Right lung (tissue), 2 donors: ENCODE measurements at regions not wholly inside any gene's neighbourhood (a gene's known extent, or its start where the extent isn't known, plus 50 kb on each side); places are given as distances from the start of the nearest gene placed in this dataset.
A peak's percentile ranks its signal among the peaks of the same experiment; 100 is the strongest.
"Not testable (repeated sequence)": the region's sequence is repeated elsewhere in the genome, so short reads cannot be mapped to it uniquely, and the experiment has no call there.

ENCODE experiments used
- DNase-seq, 2 donors: peaks; one replicate each; pipeline ENCODE4 v3.0.0-alpha.2; 2013

DNA sequence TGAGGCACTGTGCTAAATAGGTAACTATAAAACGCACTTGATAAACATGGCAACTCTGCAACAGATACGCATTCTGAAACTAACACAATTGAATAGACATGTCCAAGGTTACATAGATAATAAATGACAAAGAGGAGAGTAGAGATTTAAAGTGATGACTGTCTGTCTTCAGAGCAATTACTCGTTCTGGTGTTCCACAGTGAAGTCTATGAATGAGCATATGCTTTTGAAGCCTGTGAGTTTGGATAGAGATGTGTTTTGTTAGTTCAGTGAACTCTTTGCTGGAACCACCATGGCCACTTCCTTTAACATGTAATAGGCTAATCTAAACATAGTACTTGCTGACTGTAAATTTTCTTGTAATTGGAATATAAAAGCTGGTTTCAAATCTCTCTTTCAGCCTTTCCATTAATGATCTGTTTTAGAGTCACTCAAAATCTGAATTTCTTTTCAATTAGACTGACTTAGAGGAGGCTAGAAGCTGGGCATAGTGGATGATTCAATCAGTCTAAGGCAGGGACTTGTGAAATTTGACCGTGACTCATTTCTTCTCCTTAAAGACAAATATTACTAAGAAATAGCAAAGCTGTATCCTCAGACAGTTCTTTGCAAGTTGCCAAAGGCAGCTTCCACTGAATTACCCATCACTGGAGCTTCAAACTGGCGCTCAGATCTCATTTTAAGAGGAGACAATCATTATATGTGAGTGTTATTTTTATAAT lies 1130.1 kb upstream of the CELF4 start:
- DNase-seq = no peak

- DNase-seq = no peak
These were observed 1127.5 kb upstream of the CELF4 start for GRCh38 chr18:38693104-38693503.

- peak in 1 of 2 donors; percentile 5 for DNase-seq
These were observed 1125.0 kb upstream of the CELF4 start for GRCh38 chr18:38690626-38691025.

DNA sequence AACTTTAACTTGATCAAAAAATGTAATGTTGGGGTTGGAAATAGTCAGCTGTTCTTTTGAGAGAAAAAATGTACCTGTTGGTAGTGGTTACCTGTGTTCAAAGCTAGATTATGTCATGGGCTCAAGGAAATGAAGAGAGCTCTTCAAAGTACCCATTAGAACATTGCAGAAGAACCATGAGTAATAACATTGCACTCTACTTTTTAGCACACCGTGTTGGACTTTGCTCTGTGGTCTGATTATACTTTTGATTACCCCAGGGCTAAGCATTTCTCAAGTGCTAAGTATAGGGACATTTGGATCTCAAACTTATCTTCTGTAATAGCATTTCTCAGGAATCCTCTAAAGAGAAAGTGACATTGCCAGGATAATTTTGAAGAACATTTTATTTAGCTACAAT lies 1122.8 kb upstream of the CELF4 start:
- DNase-seq = no peak

DNA sequence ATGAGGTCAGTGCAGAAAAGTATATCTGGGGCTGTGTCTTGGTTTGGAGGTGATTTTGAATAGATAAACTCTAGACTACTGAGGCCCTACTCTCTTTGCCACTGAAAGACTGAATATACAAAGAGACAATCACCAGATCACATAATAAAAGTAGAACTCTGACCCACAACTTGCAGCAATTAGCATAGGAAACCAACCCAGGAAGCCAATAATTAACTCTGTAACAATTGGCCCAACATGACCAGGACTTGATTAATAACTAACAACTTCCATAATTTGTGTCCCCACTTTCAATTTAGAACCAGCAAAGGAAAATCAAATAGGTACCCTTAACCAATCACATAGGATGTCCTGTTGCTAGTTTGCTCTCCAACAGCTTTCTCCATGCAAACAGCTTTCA lies 1104.9 kb upstream of the CELF4 start:
- DNase-seq = no peak

- DNase-seq = no peak
These were observed 1099.3 kb upstream of the CELF4 start for GRCh38 chr18:38664929-38665328.

DNA sequence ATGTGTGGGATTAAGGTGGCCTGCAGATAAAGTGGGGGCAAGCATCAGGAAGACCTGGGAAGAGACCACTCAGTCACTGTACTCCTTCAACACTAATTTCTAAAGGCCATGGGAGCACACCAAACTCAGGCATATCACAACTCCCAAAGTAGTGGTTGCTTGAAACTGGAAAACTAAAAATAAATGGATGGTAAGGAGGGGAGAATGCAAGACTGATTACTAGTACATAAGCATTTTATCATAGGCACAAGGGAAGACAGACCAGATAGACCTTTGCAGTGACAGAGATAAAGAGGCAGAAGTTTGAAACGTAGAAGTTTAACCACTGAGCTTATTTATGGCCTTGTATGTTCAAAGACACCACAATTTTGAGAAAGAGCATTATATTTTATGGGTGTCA lies 1098.1 kb upstream of the CELF4 start:
- no peak for DNase-seq

- DNase-seq = no peak
These were observed 1097.7 kb upstream of the CELF4 start for GRCh38 chr18:38663270-38663669.

- DNase-seq = peak in 1 of 2 donors; percentile 13
These were observed 1089.3 kb upstream of the CELF4 start for GRCh38 chr18:38654946-38655345.

- no peak for DNase-seq
These were observed 1086.1 kb upstream of the CELF4 start for GRCh38 chr18:38651736-38652135.

- DNase-seq = no peak
These were observed 1082.6 kb upstream of the CELF4 start for GRCh38 chr18:38648179-38648578.

GRCh38 chr18:38646296-38646695 lies 1080.7 kb upstream of the CELF4 start:
- no peak for DNase-seq

- no peak for DNase-seq
These were observed 1079.5 kb upstream of the CELF4 start for GRCh38 chr18:38644875-38645641.

DNA sequence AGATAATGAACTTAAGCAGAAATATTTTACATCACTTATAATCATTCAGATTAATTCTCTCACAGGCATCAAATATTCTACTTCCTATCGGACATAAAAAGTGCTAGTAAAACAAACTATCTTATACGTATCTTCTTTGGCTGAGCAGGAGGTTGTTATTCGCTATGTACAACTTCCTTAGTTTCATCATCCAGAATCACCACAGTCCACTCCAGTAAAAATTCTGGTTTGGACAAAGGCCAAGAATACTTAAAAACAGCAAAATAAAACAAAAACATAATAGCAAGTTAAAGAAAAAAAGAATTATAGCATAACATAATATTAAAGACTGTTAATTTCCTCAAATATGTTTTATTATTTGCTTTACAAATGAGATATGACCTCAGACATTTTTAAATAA lies 1077.1 kb upstream of the CELF4 start:
- no peak for DNase-seq

DNA sequence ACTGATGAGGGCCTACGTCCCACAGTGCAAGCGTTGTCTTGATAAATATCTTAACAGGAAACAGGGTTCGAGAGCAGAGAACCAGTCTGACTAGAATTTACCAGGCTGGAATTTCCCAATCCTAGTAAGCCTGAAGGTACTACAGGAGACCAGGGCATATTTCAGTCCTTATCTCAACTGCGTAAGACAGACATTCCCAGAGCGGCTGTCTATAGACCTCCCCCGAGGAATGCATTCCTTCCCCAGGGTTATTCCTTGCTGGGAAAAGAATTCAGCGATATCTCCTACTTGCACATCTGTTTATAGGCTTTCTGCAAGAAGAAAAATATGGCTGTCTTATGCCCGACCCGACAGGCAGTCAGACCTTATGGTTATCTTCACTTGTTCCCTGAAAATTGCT lies 1074.1 kb upstream of the CELF4 start:
- not testable (repeated sequence) for DNase-seq

DNA sequence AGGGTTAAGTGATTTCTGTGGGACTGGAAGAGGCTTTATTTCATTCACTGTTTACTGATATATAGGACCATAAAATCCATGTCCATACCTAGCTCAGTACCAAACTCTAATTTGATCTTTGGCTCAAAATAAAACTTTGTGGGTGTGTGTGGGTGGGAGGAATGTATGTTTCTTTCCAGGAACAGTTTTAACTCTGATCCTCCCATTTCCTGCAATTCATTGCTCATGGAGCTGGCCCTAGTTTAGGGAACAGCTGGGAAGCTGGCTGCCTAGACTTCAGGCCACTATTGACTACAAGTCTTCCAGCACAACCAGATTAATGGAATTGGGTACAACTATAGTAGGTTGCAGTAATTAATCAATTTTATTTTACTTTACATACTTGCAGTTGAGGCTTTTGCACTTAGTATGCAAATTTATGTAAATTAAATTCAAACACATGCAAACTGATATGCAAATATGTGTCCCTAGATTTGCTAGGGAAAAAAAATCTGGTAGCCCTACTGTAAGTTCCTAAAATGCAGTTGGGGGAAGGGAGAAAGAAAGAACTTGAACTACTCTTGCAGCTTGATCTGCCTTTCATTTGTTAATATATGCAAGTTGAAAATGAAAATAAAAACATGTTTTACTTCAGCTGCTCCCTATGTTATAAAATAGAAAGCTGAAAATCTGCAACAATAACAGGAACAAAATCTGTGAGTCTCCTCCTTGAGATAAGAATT lies 1070.3 kb upstream of the CELF4 start:
- no peak for DNase-seq

DNA sequence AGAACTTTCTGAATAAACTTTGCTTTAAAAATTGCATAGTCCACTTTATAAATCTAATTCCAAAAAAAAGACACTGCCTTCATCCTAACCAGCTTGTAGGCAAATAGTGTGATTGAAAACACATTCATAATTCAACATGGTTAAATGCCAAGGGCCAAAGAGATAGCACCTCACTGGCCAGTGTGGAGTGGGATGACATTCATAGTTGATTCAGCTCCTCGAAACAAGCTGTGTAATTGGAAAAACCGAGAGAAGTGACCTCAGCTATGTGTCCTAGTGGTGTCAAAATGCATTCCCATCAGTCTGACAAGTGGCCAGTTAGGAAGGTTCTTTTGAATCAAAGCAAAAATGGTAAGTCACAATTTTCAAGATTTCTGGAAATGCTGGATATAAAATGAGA lies 1068.5 kb upstream of the CELF4 start:
- no peak for DNase-seq

DNA sequence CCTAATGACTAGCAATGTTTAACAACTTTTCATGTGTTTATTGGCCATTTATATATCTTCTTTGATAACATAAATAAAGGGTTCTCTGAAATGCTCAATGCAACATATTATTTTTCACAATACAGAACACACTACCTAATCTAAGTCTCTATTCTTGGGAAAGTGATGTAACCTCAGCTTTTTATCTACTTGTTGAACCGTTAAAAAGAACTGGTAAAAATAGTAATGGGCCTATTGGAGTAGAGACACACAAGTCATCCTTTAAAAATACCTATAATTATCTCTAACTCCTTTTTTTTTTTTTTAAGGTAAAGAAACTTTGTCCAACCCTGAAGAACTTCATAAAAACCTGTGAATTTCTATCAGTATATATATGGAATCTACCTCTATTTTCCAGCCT lies 1067.7 kb upstream of the CELF4 start:
- no peak for DNase-seq

- DNase-seq = no peak
These were observed 1053.5 kb upstream of the CELF4 start for GRCh38 chr18:38619129-38619528.

DNA sequence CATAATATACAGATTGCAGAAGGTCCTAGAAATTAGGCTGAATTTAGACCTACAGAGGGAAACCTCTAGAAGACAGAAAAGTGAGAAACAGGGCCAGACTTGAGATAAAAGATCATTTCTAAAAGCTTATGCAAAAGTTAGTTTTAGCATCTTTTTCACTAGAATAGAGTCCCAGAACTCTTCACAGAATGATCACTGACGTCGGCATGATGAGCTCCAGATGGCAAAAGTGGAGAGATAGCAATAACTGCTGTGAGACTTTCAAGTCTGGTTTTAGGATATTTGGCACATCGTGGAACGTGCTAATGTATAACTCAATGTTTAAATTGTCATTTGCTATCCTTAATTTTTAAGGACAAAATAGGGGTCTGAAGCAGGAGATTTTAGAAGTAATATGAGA lies 1050.7 kb upstream of the CELF4 start:
- DNase-seq = no peak

DNA sequence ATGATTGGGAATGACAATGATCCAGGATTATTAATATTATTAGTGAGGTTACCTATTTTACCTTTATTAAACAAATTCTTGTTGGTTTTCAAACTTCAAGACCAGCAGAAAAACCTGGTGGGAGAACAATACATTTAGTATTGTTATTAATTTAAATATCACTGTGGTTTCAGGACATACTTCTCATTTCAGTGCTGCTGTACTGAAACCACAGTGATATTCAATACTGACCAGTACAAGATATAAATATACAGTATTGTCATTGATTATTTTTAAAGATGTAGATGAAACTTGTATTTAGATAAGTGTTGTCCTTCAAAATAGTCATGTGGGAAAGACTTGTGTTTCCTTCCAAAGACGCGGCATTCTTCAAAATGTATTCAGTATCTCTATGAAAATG lies 1047.3 kb upstream of the CELF4 start:
- no peak for DNase-seq

- no peak for DNase-seq
These were observed 1045.7 kb upstream of the CELF4 start for GRCh38 chr18:38611036-38611964.
